IMR-90 (cell line): ENCODE measurements at regions not wholly inside any gene's neighbourhood (a gene's known extent, or its start where the extent isn't known, plus 50 kb on each side); places are given as distances from the start of the nearest gene placed in this dataset.
A peak's percentile ranks its signal among the peaks of the same experiment; 100 is the strongest.

Experiments used
- ATAC-seq: fragments of 200-7000 bp; cut with Tn5 transposase; 2 replicates; pipeline ENCODE4 v1.9.1; 2020; ENCODE audit warnings: low read depth, mild to moderate bottlenecking, moderate library complexity
- BruUV-seq: library from RNA; stranded (reverse); fragments of 400-500 nt; replicated peaks from 2 replicates; lab custom pipeline; 2021; lab: Mats Ljungman, UMichigan
- CTCF ChIA-PET: fragments of 300-600 bp; formaldehyde crosslinking; extraction: SDS; loops from one replicate; lab custom pipeline; 2021; ENCODE audit warnings: antibody characterized with exemption; lab: Yijun Ruan, JAX
- POLR2A ChIA-PET: fragments of 300-600 bp; sonication (Branson Sonifier 250); formaldehyde crosslinking; loops from one replicate; lab custom pipeline; 2022; ENCODE audit warnings: antibody characterized with exemption; ENCODE audit not compliant: unreplicated experiment; lab: Charles Lee
- DNase-seq: peaks from one replicate; pipeline ENCODE4 v3.0.0; 2013
- H2AFZ ChIP-seq: replicated peaks from 2 replicates; pipeline ENCODE3; 2013; ENCODE audit warnings: low read length, mild to moderate bottlenecking; ENCODE audit not compliant: poor library complexity
- H2AK5ac ChIP-seq: 2 replicates; pipeline ENCODE4 v1.6.1; 2013; ENCODE audit warnings: low read depth, low read length, inconsistent platforms
- H2AK9ac ChIP-seq: replicated peaks from 2 replicates; pipeline ENCODE3; 2013; ENCODE audit warnings: mild to moderate bottlenecking, low read depth, low read length, moderate library complexity; ENCODE audit not compliant: poor library complexity
- H2BK120ac ChIP-seq: 2 replicates; pipeline ENCODE4 v1.6.1; 2013; ENCODE audit warnings: low read depth, low read length, inconsistent platforms
- H2BK15ac ChIP-seq: 3 replicates; pipeline ENCODE4 v1.6.1; 2013; ENCODE audit warnings: low read depth, low read length, inconsistent platforms
- H2BK20ac ChIP-seq: 2 replicates; pipeline ENCODE4 v1.6.1; 2013; ENCODE audit warnings: low read depth, mild to moderate bottlenecking, inconsistent platforms, low read length, moderate library complexity
- H2BK5ac ChIP-seq: 2 replicates; pipeline ENCODE4 v1.6.1; 2013; ENCODE audit warnings: mild to moderate bottlenecking, low read depth, low read length, inconsistent platforms; ENCODE audit not compliant: poor library complexity, severe bottlenecking
- H3K14ac ChIP-seq: replicated peaks from 2 replicates; pipeline ENCODE4 v1.6.1; 2013; ENCODE audit warnings: low read depth, low read length, inconsistent platforms
- H3K18ac ChIP-seq: 2 replicates; pipeline ENCODE4 v1.6.1; 2013; ENCODE audit warnings: low read depth, low read length, control low read depth
- H3K23ac ChIP-seq: 2 replicates; pipeline ENCODE4 v1.6.1; 2013; ENCODE audit warnings: low read depth, low read length, inconsistent platforms
- H3K27ac ChIP-seq: 2 replicates; pipeline ENCODE4 v1.5.1; 2013; ENCODE audit warnings: mild to moderate bottlenecking, control low read depth, low read length; ENCODE audit not compliant: insufficient read depth
- H3K27me3 ChIP-seq: 2 replicates; pipeline ENCODE4 v1.6.1; 2013; ENCODE audit warnings: low read length; ENCODE audit not compliant: control insufficient read depth, insufficient read depth
- H3K36me3 ChIP-seq: 2 replicates; pipeline ENCODE4 v1.6.1; 2013; ENCODE audit warnings: low read length, mixed read lengths; ENCODE audit not compliant: control insufficient read depth, insufficient read depth
- H3K4ac ChIP-seq: 2 replicates; pipeline ENCODE4 v1.6.1; 2013; ENCODE audit warnings: low read depth, low read length, inconsistent platforms
- H3K4me1 ChIP-seq: 2 replicates; pipeline ENCODE4 v1.6.1; 2013; ENCODE audit warnings: low read length, mixed read lengths; ENCODE audit not compliant: control insufficient read depth, insufficient read depth
- H3K4me2 ChIP-seq: 2 replicates; pipeline ENCODE4 v1.6.1; 2013; ENCODE audit warnings: low read depth, mild to moderate bottlenecking, control low read depth, low read length, moderate library complexity
- H3K4me3 ChIP-seq: 2 replicates; pipeline ENCODE4 v1.5.1; 2013; ENCODE audit warnings: low read depth, mild to moderate bottlenecking, control low read depth, low read length, moderate library complexity; ENCODE audit not compliant: insufficient read depth
- H3K56ac ChIP-seq: 2 replicates; pipeline ENCODE4 v1.6.1; 2013; ENCODE audit warnings: low read length, inconsistent platforms; ENCODE audit not compliant: insufficient read depth; ENCODE audit errors: extremely low read depth
- H3K79me1 ChIP-seq, 2 experiments: 2 replicates each; pipeline ENCODE4 v1.6.1; 2013; ENCODE audit warnings: low read length in 2 of 2, inconsistent platforms in 1 of 2, low read depth in 1 of 2
- H3K9ac ChIP-seq: 2 replicates; pipeline ENCODE4 v1.6.1; 2013; ENCODE audit warnings: low read depth, low read length, control low read depth
- H3K9me1 ChIP-seq: 2 replicates; pipeline ENCODE4 v1.6.1; 2013; ENCODE audit warnings: low read length, inconsistent platforms; ENCODE audit not compliant: insufficient read depth
- H3K9me3 ChIP-seq: 2 replicates; pipeline ENCODE4 v1.6.1; 2013; ENCODE audit warnings: low read length; ENCODE audit not compliant: control insufficient read depth, insufficient read depth
- H4K20me1 ChIP-seq: 2 replicates; pipeline ENCODE4 v1.6.1; 2013; ENCODE audit warnings: low read length, inconsistent platforms; ENCODE audit not compliant: insufficient read depth
- H4K5ac ChIP-seq: 2 replicates; pipeline ENCODE4 v1.6.1; 2013; ENCODE audit warnings: mild to moderate bottlenecking, low read depth, low read length, control low read depth
- H4K8ac ChIP-seq, 2 experiments: 2 replicates each; pipeline ENCODE4 v1.6.1; 2013; ENCODE audit warnings: low read depth in 2 of 2, low read length in 2 of 2, control low read depth in 1 of 2, inconsistent platforms in 1 of 2
- H4K91ac ChIP-seq: 2 replicates; pipeline ENCODE4 v1.6.1; 2013; ENCODE audit warnings: low read depth, low read length, inconsistent platforms; ENCODE audit not compliant: insufficient read depth
- MAFK ChIP-seq: IDR thresholded peaks from 2 replicates; pipeline ENCODE4 v1.6.1; 2012; ENCODE audit warnings: low read depth, low read length, improper control_type of control experiment
- NFE2L2 ChIP-seq: fragments of 150-350 bp; IDR thresholded peaks from 2 replicates; pipeline ENCODE4 v1.6.1; 2016; ENCODE audit warnings: low read depth, mild to moderate bottlenecking, low read length
- RCOR1 ChIP-seq: IDR thresholded peaks from 2 replicates; pipeline ENCODE4 v1.6.1; 2012; ENCODE audit warnings: mild to moderate bottlenecking, low read length, improper control_type of control experiment; ENCODE audit not compliant: insufficient replicate concordance
- SMC3 ChIP-seq: fragments of 150-350 bp; IDR thresholded peaks from 2 replicates; pipeline ENCODE4 v1.6.1; 2016; ENCODE audit warnings: low read depth, mild to moderate bottlenecking, antibody characterized with exemption, low read length, moderate library complexity
- WGBS, 2 experiments: methylation state at CpG; one replicate each; pipeline versions ENCODE4 v1.1.5 to v1.1.7; 2013; ENCODE audit warnings: missing lambda C conversion rate in 2 of 2; ENCODE audit not compliant: insufficient read length in 1 of 2; ENCODE audit errors: extremely low coverage in 2 of 2; 5-methylcytosine and 5-hydroxymethylcytosine counted together
- dilution Hi-C: fragments of 300-500 bp; cut with HindIII; formaldehyde crosslinking; loops from one replicate; pipeline ENCODE4 v1.14.3; 2018; ENCODE audit warnings: low sequenced_read_pairs; ENCODE audit not compliant: unreplicated experiment
- in situ Hi-C: fragments of 300-500 bp; cut with MboI; formaldehyde crosslinking; loops from 3 replicates; pipeline ENCODE4 v1.14.3; 2019; ENCODE audit warnings: low sequenced_read_pairs, inconsistent platforms, mixed read lengths
- intact Hi-C: fragments of 100-400 bp; cut with micrococcal nuclease; formaldehyde crosslinking; loops from 2 replicates; pipeline ENCODE4 v1.10.0; 2022
- TF ChIP-seq, protein P1 (sequence below): fragments of 150-350 bp; IDR thresholded peaks from 2 replicates; pipeline ENCODE4 v1.6.1; 2016; ENCODE audit warnings: low read depth, mild to moderate bottlenecking, low read length, moderate library complexity, borderline replicate concordance

GRCh38 chr6:138688580-138688979 is 85.0 kb upstream of the CCDC28A start:
- Histone ChIP-seq H3K9me3 (no peaks in the 10 kb centered on the region), H2AFZ (no peak overlapping the region), H3K4me2 (no peak overlapping the region), H2BK5ac (no peak overlapping the region), H4K20me1 (no peaks in the 10 kb centered on the region), H2BK20ac (no peak overlapping the region), H3K18ac (no peak overlapping the region), H3K9ac (no peak overlapping the region), H2BK120ac (no peak overlapping the region), H4K8ac (no peak overlapping the region), H3K79me1 (peaks cover 34 to 55% of the 10 kb centered on the region in 2 experiments), H3K4me1 (peaks cover 2% of the 10 kb centered on the region), H3K4ac (no peak overlapping the region), H2AK9ac (no peak overlapping the region), H3K36me3 (no peaks in the 10 kb centered on the region), H2BK15ac (no peak overlapping the region), H4K91ac (no peak overlapping the region), H2AK5ac (no peak overlapping the region), H3K27me3 (no peaks in the 10 kb centered on the region), H4K5ac (no peak overlapping the region), H3K9me1 (peaks cover 3% of the 10 kb centered on the region), H3K27ac (no peak overlapping the region), H3K56ac (no peak overlapping the region), H3K14ac (no peak overlapping the region), H3K4me3 (no peak overlapping the region), H3K23ac (no peak overlapping the region)
- ChIA-PET POLR2A (no interaction called here), CTCF (no interaction called here)
- TF ChIP-seq RCOR1 (no peak), SMC3 (no peak), MAFK (peak; percentile 91), NFE2L2 (no peak)
- TF ChIP-seq, protein P1, sequence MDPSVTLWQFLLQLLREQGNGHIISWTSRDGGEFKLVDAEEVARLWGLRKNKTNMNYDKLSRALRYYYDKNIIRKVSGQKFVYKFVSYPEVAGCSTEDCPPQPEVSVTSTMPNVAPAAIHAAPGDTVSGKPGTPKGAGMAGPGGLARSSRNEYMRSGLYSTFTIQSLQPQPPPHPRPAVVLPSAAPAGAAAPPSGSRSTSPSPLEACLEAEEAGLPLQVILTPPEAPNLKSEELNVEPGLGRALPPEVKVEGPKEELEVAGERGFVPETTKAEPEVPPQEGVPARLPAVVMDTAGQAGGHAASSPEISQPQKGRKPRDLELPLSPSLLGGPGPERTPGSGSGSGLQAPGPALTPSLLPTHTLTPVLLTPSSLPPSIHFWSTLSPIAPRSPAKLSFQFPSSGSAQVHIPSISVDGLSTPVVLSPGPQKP, result no peak
- BruUV-seq, result no TSS peak
- dilution Hi-C loops, result no loop called here
- ATAC-seq (no peak), DNase-seq (no peak)
- in situ Hi-C loops, result loop anchor here (5.0 kb wide), 1 partner anchor 96 kb away; no protein-coding TSS in a partner anchor
- intact Hi-C loops, result no loop called here
- no CpG with 5 or more reads among the region's 4 CpGs for WGBS, 2 experiments
